ENCODE measurements at regions not wholly inside any gene's neighbourhood (a gene's known extent, or its start where the extent isn't known, plus 50 kb on each side); places are given as distances from the start of the nearest gene placed in this dataset.
"Not testable (repeated sequence)": the region's sequence is repeated elsewhere in the genome, so short reads cannot be mapped to it uniquely, and the experiment has no call there.

DNA sequence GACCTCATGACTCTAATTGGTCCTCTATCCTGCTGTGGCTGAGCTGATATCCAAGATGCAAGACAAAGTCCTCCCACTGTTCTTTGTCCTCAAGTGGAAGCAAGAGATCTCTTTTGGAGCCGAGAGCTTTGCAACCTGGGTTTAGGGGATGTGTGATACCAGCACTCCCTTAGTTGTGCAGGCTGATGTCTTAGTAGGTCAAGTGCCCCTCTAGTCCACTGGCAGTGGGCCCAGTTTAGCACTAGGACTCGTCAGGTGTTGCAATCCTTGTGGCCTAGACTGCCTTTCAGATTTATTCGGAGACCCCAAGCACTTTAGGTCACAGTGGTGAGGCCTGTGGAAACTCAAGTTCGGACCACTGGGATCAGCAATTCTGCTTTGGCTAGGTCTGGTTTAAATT lies 64.0 kb downstream of the GPRASP3 start:
- no peak for DNase-seq

DNA sequence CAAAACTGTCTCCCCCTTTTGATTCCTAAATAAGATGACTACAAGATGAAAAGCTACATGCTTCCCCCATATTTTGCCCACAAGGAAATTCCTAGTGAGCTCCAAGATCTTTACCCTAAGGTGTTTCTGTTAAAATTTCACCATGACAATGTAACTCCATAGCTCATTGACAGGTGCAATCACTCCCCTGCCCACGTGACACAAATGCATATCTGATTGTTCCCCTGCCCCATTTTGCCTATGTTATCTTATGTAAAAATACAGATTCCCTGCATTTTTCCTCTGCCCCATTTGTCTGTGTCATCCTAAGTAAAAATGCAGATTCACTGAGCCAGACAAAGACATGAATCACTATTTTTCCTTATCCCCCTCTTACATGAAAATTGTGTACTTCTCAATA lies 66.7 kb downstream of the GPRASP3 start:
- DNase-seq, result no peak

- no peak for DNase-seq
Observed at GRCh38 chrX:102808336-102808735, 87.8 kb downstream of the GPRASP3 start.

DNA sequence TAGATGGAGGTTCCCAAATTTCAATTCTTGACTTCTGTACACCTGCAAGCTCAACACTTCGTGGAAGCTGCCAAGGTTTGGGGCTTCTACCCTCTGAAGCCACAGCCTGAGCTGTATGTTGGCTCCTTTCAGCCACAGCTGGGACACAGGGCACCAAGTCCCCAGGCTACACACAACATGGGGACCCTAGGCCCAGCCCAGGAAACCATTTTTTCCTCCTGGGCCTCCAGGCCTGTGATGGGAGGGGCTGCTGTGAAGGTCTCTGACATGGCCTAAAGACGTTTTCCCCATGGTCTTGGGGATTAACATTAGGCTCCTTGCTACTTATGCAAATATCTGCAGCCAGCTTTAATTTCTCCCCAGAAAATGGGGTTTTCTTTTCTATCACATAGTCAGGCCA lies 97.7 kb downstream of the GPRASP3 start:
- not testable (repeated sequence) for DNase-seq

DNA sequence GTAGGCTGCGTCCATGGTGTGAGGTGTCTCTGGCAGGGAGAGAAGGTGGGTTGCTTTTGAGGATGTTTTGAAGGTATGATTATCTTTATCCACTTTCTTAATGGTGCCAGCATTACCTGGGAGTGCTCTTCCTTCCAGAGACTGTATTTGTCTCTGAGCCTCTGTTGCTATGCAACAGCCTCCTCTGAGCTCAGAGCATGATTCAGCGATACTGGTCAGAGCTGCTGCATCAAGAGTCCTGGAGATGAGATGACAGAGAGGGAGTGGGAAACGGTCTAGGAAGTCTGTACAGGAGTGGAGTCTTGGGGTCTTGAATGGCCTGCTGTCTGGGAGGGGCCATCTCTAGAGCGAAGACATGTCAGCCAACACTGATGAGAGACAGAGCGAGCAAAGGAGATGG lies 104.4 kb upstream of the RAB40AL start:
- DNase-seq, result no peak

- DNase-seq, result no peak
Observed at GRCh38 chrX:102833136-102833535, 103.9 kb upstream of the RAB40AL start.

GRCh38 chrX:102835504-102836146 lies 101.4 kb upstream of the RAB40AL start:
- DNase-seq, result no peak

DNA sequence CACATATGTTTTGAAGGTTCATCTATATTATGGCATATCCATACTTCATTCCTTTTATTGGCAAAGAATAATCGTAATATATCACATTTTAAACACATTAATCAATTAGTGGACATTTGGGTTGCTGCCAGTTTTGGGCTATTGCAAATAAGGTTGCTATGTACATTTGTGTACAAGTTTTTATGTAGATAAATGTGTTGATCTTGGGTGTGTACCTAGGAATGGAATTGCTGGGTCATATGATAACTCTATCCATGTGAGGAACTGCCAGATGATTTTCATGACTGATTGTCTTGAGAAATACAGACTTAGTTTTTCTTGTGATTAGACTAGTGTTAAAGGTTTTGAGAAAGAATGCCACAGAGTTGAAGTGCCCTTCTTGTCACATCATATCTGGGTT lies 99.2 kb upstream of the RAB40AL start:
- no peak for DNase-seq

DNA sequence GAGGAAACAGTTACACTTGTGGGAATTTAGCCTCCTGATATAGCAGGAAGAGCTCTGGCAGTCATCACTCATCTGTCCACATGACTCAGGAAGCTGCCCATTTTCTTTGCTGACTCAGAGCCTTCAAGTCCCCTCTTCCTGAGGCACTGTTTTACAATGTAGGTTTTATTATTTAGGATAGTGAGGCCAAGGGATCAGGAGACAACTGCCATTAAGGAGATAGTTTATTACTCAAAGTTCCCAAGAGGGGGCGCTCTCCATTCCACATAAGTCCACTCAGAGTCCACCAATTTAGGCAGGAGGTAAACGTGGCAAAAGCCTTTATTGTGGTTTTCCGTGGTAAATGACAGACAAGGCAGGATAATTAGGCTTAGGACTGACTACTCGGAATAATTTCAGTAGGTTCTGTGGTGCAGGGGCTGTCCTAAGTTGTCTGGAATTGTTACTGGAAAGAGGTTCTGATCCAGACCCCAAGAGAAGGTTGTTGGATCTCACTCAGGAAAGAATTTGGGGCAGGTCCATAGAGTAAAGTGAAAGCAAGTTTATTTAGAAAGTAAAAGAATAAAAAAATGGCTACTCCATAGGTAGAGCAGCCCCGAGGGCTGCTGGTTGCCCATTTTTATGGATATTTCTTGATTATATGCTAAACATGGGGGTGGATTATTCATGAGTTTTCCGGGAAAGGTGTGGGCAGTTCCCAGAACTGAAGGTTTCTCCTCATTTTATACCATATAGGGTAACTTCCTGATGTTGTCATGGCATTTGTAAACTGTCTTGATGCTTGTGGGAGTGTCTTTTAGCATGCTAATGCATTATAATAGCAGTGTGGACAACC lies 96.0 kb upstream of the RAB40AL start:
- DNase-seq, result no peak

GRCh38 chrX:102841706-102842003 lies 95.4 kb upstream of the RAB40AL start:
- DNase-seq, result no peak

- no peak for DNase-seq
Observed at GRCh38 chrX:102845020-102845419, 92.1 kb upstream of the RAB40AL start.

DNA sequence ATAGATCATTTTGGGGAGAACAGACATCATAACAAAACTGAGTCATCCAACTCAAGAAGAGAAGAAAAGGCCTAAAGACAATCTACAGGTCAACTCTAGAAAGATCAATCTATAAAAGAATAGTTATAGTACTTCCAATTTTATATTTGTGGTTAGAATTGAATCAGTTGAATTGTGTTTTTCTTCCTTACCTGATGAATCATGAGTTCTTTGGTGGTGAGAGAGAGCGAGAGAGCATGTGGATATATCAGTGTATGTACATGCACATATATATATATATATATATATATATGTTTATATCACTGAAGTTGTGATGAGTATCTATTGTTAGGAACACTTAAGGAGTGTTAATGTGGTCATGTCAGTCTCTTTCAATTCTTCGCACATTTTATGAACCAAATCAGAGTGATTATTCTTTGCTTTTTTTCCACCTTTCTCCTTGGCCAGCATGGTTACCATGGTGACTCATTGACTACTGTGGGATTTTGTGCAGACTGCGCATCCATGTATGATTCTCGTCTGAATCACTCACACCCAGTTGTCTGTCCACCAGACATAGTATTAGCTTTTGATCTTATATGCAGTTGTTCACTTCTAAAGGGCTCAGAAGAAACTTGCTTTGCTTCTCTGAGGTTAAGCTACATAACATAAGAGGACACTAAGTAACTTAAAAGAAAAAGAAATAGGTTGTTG lies 90.4 kb upstream of the RAB40AL start:
- no peak for DNase-seq

GRCh38 chrX:102847362-102847761 lies 89.7 kb upstream of the RAB40AL start:
- DNase-seq, result no peak

- no peak for DNase-seq
Observed at GRCh38 chrX:102849396-102849795, 87.7 kb upstream of the RAB40AL start.

DNA sequence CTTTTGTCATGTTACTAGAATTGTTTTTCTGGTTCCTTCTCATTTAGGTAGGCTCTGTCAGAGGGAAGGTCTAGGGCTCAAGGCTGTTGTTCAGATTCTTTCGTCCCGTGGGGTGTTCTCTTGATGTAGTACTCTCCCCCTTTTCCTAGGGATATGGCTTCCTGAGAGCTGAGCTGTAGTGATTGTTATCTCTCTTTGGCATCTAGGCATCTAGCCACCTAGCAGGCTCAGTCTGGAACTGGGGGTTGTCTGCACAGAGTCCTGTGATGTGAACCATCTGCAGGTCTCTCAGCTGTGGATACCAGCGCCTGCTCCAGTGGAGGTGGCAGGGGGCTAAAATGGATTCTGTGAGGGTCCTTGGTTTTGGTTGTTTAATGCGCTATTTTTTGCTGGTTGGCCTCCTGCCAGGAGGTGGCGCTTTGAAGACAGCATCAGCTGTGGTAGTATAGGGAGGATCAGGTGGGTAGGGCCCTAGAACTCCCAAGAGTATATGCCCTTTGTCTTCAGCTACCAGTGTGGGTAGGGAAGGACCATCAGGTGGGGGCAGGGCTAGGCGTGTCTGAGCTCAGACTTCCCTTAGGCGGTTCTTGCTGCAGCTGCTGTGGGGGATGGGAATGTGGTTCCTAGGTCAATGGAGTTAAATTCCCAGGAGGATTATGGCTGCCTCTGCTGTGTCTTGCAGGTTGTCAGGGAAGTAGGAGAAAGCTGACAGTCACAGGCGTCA lies 78.1 kb upstream of the RAB40AL start:
- DNase-seq, result not testable (repeated sequence)

GRCh38 chrX:102859550-102859871 lies 77.6 kb upstream of the RAB40AL start:
- DNase-seq, result no peak

- no peak for DNase-seq
Observed at GRCh38 chrX:102860235-102860634, 76.8 kb upstream of the RAB40AL start.

- DNase-seq, result peak; percentile 19
Observed at GRCh38 chrX:102863735-102864134, 73.3 kb upstream of the RAB40AL start.

GRCh38 chrX:102866981-102867656 lies 70.0 kb upstream of the RAB40AL start:
- no peak for DNase-seq

DNA sequence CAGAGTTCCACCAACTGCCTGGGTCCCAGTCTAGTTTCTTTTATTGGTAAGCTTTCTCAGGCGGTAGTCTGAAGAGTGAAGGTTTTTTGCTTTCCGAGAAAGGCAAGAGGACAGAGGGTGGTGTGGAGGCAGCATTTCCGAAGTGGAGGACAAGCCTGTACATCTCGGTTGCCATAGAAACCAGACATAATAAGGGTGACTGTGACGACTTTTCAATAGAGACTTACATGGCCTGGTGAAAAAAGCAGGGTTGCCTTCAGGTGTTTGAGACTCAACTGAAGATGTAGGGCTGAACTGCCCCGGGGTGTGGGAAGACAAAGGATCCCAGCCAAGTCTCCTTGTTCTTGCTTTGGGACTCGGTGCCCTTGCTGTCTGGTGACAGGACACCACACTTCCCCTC lies 53.6 kb upstream of the RAB40AL start:
- DNase-seq, result no peak
